IMR-90 (cell line): ENCODE measurements at regions not wholly inside any gene's neighbourhood (a gene's known extent, or its start where the extent isn't known, plus 50 kb on each side); places are given as distances from the start of the nearest gene placed in this dataset.

ENCODE experiments used
- MAFK ChIP-seq: IDR thresholded peaks from 2 replicates; pipeline ENCODE4 v1.6.1; 2012; ENCODE audit warnings: low read depth, low read length, improper control_type of control experiment
- MXI1 ChIP-seq: IDR thresholded peaks from 2 replicates; pipeline ENCODE4 v1.6.1; 2012; ENCODE audit warnings: low read depth, mild to moderate bottlenecking, low read length, moderate library complexity, borderline replicate concordance
- TF ChIP-seq, protein P1 (sequence below): conservative IDR thresholded peaks from 2 replicates; pipeline ENCODE4 v1.5.1; 2012; ENCODE audit warnings: mild to moderate bottlenecking, low read depth, low read length, improper control_type of control experiment

DNA sequence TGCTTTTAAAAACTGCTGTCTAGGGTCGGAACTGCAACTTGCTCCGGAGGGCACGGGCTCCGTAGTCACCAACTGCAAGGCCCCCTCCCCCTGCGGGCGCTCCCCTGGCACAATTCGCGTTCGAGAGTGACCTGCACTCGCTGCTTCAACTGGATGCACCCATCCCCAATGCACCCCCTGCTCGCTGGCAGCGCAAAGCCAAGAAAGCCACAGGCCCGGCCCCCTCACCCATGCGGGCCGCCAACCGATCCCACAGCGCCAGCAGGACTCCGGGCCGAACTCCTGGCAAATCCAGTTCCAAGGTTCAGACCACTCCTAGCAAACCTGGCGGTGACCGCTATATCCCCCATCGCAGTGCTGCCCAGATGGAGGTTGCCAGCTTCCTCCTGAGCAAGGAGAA, 64.2 kb upstream of the GAS1 start:
- TF ChIP-seq MAFK, result no peak
- TF ChIP-seq, protein P1, sequence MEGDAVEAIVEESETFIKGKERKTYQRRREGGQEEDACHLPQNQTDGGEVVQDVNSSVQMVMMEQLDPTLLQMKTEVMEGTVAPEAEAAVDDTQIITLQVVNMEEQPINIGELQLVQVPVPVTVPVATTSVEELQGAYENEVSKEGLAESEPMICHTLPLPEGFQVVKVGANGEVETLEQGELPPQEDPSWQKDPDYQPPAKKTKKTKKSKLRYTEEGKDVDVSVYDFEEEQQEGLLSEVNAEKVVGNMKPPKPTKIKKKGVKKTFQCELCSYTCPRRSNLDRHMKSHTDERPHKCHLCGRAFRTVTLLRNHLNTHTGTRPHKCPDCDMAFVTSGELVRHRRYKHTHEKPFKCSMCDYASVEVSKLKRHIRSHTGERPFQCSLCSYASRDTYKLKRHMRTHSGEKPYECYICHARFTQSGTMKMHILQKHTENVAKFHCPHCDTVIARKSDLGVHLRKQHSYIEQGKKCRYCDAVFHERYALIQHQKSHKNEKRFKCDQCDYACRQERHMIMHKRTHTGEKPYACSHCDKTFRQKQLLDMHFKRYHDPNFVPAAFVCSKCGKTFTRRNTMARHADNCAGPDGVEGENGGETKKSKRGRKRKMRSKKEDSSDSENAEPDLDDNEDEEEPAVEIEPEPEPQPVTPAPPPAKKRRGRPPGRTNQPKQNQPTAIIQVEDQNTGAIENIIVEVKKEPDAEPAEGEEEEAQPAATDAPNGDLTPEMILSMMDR, result no peak
- no peak for TF ChIP-seq MXI1
